ENCODE measurements at regions not wholly inside any gene's neighbourhood (a gene's known extent, or its start where the extent isn't known, plus 50 kb on each side); places are given as distances from the start of the nearest gene placed in this dataset.

GRCh38 chr2:66093371-66093770 is 341.6 kb upstream of the MEIS1 start:
- H3K4me3 ChIP-seq, result no peak overlapping the region
- TF ChIP-seq EZH2 (IDR thresholded peaks at IDR 0.05; ENCODE audit: borderline replicate concordance) (no peak), CTCF (IDR thresholded peaks at IDR 0.05; ENCODE audit: poor library complexity) (no peak), EZH2phosphoT487 (IDR thresholded peaks at IDR 0.05; ENCODE audit: low read depth, severe bottlenecking, unreplicated experiment) (no peak)
- no peak overlapping the region for H3K4me2 ChIP-seq
- no peak overlapping the region for H2AFZ ChIP-seq
- H3K36me3 ChIP-seq (replicated peaks; ENCODE audit: insufficient read depth, low read depth), result no peaks in the 10 kb centered on the region
- no peaks in the 10 kb centered on the region for H3K79me2 ChIP-seq
- H3K4me1 ChIP-seq (ENCODE audit: insufficient read depth), result peaks cover 5% of the 10 kb centered on the region
- no peak overlapping the region for H3K27ac ChIP-seq
- H3K27me3 ChIP-seq, result no peaks in the 10 kb centered on the region
- no peaks in the 10 kb centered on the region for H4K20me1 ChIP-seq (ENCODE audit: insufficient read depth, poor library complexity, severe bottlenecking)
- DNase-seq (ENCODE audit: low spot score), result no peak
- no peaks in the 10 kb centered on the region for H3K9me2 ChIP-seq (replicated peaks; ENCODE audit: insufficient read depth)
- H3K9me3 ChIP-seq (ENCODE audit: low read depth), result no peaks in the 10 kb centered on the region
- WGBS (ENCODE audit: low lambda C conversion rate, missing lambda C conversion rate), result 71% methylated on average over 1 of the region's 1 CpG

DNA sequence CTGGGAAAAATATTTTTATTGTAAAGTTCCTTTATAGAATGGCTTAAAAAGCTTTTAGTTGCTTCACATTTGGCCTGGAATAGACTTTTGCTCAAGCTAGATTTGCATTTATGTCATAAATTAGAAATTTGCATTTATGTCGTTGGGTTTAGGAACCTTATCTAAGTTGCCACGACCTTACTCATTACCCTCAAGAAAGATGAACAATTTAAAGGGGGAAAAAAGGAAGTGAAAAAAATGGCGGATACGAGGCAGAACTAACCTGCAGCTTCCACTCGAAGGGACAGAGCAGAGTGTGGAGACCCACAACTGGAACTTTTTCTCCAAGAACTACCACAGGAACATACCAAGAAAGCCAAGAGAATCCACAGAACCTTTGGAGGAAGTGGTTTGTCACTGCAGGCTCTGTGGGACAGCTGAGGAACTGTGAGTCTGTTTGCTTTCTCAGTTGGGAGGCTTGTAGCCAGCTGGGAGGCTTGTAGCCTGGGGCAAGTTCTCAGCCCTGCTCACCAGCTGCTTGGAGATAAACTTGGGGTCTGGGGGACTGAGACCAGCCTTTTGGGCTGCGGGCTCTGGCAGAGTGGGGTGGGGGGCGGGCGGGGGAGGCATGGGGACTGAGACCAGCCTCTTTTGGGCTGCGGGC is 349.9 kb upstream of the MEIS1 start:
- H3K4me3 ChIP-seq, result no peak overlapping the region
- no peaks in the 10 kb centered on the region for H3K4me1 ChIP-seq (ENCODE audit: insufficient read depth)
- H3K27ac ChIP-seq, result no peak overlapping the region
- WGBS (ENCODE audit: low lambda C conversion rate, missing lambda C conversion rate), result 68% methylated on average over 7 of the region's 9 CpGs
- TF ChIP-seq EZH2 (IDR thresholded peaks at IDR 0.05; ENCODE audit: borderline replicate concordance) (no peak), EZH2phosphoT487 (IDR thresholded peaks at IDR 0.05; ENCODE audit: low read depth, severe bottlenecking, unreplicated experiment) (no peak), CTCF (IDR thresholded peaks at IDR 0.05; ENCODE audit: poor library complexity) (no peak)
- H3K36me3 ChIP-seq (replicated peaks; ENCODE audit: insufficient read depth, low read depth), result no peaks in the 10 kb centered on the region
- H3K27me3 ChIP-seq, result no peaks in the 10 kb centered on the region
- H3K4me2 ChIP-seq, result no peak overlapping the region
- H3K9me2 ChIP-seq (replicated peaks; ENCODE audit: insufficient read depth), result no peaks in the 10 kb centered on the region
- H4K20me1 ChIP-seq (ENCODE audit: insufficient read depth, poor library complexity, severe bottlenecking), result no peaks in the 10 kb centered on the region
- DNase-seq (ENCODE audit: low spot score), result no peak
- H3K9me3 ChIP-seq (ENCODE audit: low read depth), result no peaks in the 10 kb centered on the region
- H3K79me2 ChIP-seq, result no peaks in the 10 kb centered on the region
- H2AFZ ChIP-seq, result no peak overlapping the region

- Histone ChIP-seq H3K27me3 (no peaks in the 10 kb centered on the region), H3K27ac (no peak overlapping the region), H3K79me2 (no peaks in the 10 kb centered on the region), H3K36me3 (replicated peaks; ENCODE audit: insufficient read depth, low read depth) (no peaks in the 10 kb centered on the region), H3K9me3 (ENCODE audit: low read depth) (no peaks in the 10 kb centered on the region), H3K4me3 (no peak overlapping the region), H3K9me2 (replicated peaks; ENCODE audit: insufficient read depth) (no peaks in the 10 kb centered on the region), H2AFZ (no peak overlapping the region), H4K20me1 (ENCODE audit: insufficient read depth, poor library complexity, severe bottlenecking) (no peaks in the 10 kb centered on the region), H3K4me1 (ENCODE audit: insufficient read depth) (no peaks in the 10 kb centered on the region), H3K4me2 (no peak overlapping the region)
- no peak for DNase-seq (ENCODE audit: low spot score)
- TF ChIP-seq CTCF (IDR thresholded peaks at IDR 0.05; ENCODE audit: poor library complexity) (no peak), EZH2 (IDR thresholded peaks at IDR 0.05; ENCODE audit: borderline replicate concordance) (no peak), EZH2phosphoT487 (IDR thresholded peaks at IDR 0.05; ENCODE audit: low read depth, severe bottlenecking, unreplicated experiment) (no peak)
- WGBS (ENCODE audit: low lambda C conversion rate, missing lambda C conversion rate), result 85% methylated on average over 1 of the region's 1 CpG
Measured at GRCh38 chr2:66082581-66082980, 352.3 kb upstream of the MEIS1 start.
